Astrocyte of the spinal cord (primary cell): ENCODE measurements at regions not wholly inside any gene's neighbourhood (a gene's known extent, or its start where the extent isn't known, plus 50 kb on each side); places are given as distances from the start of the nearest gene placed in this dataset.

Experiments used
- DNase-seq: peaks from one replicate; pipeline ENCODE4 v3.0.0; 2011; ENCODE audit warnings: low read depth, low spot score
- H3K4me3 ChIP-seq: 2 replicates; pipeline ENCODE4 v1.5.1; 2011; ENCODE audit warnings: low read depth, mild to moderate bottlenecking, low read length, moderate library complexity
- in situ Hi-C: cut with HindIII; loops from 2 replicates; pipeline ENCODE4 v1.10.0; 2017; ENCODE audit warnings: low sequenced_read_pairs
- TF ChIP-seq, protein P1 (sequence below): IDR thresholded peaks from 2 replicates; pipeline ENCODE4 v1.5.1; 2012; ENCODE audit warnings: low read depth, mild to moderate bottlenecking, low read length, inconsistent platforms

DNA sequence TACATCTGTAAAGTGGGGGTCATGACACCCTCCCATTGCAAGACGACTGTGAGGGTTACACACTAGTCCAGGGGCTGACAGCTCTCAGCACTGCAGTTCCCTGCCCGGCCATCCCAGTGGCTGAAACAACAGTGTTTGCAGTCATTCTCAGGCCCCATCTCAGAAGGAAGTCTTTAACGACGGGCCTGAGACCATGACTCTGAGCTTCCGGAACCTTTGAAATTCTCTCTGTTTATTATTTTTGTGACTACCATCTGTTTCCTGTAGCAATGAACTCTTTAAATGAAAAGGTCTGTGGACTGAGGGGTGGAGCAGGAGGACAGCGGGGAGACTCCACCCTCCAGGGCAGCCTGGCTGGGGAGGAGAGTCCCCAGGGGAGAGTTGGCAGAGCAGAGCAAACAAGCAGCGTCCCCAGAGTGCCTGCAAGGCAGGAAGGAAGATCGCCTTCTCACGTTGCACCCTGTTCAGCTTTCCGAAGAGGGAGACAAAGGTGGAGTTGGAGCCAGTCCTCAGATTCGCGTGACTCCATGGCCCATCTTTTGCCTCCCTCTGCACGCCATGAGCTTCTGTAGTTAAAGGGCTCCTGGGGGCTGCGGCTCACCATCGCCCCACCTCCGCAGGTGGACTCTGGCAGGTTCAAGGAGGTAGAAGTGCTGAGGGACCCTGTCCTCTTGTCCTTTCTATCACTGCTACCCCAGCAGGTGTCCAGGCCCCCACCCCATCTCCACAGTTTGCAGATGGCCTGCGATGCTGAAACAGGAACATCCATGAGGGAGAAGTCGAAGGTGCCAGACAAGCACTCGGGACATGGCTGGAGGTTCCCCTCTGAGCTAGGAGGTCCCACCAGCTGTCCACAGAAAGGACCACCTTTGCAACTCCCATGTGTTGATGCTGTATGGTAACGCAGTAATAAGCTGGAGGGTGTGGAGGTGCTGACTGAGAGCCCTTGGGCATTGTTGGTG is 525.8 kb upstream of the PROK2 start:
- peak; percentile 87 for DNase-seq
- in situ Hi-C loops = no loop called here
- no peak overlapping the region for H3K4me3 ChIP-seq
- TF ChIP-seq, protein P1, sequence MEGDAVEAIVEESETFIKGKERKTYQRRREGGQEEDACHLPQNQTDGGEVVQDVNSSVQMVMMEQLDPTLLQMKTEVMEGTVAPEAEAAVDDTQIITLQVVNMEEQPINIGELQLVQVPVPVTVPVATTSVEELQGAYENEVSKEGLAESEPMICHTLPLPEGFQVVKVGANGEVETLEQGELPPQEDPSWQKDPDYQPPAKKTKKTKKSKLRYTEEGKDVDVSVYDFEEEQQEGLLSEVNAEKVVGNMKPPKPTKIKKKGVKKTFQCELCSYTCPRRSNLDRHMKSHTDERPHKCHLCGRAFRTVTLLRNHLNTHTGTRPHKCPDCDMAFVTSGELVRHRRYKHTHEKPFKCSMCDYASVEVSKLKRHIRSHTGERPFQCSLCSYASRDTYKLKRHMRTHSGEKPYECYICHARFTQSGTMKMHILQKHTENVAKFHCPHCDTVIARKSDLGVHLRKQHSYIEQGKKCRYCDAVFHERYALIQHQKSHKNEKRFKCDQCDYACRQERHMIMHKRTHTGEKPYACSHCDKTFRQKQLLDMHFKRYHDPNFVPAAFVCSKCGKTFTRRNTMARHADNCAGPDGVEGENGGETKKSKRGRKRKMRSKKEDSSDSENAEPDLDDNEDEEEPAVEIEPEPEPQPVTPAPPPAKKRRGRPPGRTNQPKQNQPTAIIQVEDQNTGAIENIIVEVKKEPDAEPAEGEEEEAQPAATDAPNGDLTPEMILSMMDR = no peak

DNA sequence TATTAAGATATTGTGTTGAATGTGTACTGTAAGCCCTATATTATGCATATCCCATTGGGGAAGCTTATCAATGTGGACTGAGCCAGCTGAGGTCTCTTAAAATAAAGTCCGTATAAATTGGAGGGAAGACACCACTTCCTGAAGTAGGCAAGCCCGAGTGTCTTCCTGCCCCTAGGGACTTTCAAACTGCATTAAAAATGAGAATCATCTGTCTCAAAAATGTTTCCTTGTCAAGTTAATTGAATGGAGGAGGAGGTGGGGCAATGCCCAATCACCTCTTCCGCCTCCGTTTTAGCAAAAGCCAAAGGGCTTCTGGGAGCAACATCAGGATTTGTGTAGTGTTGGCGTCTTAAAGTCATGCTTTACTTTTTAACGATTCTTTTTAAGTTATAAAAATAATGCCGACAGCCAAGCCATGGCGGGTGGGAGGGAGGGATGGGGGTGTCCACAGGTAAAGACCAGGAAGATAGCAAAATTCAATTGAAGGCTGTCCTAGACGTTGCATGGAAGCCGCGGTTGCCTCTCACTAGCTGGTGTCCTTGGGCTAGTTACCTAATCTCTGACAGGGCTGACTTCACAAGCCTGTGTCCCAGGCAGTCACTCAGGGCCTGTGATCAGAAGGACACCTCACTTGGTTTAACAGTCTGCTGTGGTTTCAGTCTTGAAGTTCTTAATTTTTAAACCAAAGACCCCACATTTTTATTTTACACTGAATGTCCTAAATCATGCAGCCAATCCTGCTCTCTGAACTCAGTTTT is 524.9 kb upstream of the PROK2 start:
- H3K4me3 ChIP-seq = no peak overlapping the region
- TF ChIP-seq, protein P1 = no peak
- DNase-seq = no peak
- in situ Hi-C loops = no loop called here

DNA sequence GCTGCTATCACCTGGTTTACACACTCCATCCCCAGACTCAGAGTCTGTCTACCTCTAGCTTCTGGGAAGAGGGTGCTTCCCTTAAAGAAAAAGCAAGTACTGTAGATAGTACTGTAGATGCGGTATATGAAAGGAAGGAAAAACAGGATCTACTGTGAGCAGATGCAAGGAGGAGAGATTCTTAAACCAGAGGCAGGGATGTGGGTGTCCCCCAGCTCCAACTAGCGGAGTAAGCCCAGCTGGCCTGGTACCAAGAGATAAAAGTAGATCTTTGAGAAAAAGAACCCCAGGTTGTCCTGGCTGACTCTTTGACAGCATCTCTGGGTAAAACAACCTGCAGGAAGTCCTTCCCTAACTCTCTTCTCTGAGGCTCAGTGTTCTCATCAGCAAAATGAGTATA is 523.7 kb upstream of the PROK2 start:
- DNase-seq = no peak
- in situ Hi-C loops = no loop called here
- TF ChIP-seq, protein P1 = no peak
- no peak overlapping the region for H3K4me3 ChIP-seq

DNA sequence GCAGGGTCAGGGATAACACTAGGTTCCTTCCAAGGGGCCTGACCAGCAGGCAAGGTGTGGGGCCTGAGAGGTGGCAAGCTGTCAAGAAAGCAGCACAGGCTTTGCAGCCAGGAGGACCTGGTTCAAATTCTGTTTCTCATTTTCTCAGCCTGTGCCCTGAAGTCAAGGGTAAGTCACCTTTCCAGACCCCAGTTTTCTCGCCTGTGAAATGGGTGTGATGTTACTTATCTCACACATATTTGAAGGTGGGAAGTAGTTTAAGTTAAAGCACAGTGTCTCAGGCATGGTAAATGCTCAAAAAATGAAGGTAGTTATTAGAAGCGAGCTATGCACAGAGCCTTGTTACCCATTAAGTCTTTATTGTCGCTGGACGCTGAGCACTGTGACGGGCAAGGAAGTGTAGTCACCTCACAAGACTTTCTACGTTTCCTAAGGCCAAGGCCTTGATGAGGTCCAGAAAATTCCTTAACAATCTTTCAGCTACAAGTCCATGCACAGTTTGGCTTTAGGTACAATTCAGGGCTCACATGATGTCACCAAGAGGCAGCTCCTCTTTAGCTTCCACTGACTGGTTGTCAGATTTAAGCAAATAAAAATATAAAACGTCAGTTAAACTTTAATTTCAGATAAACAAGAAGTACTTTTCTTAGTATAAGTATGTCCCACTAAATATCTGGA is 522.6 kb upstream of the PROK2 start:
- in situ Hi-C loops = no loop called here
- DNase-seq = peak; percentile 10
- TF ChIP-seq, protein P1 = no peak
- no peak overlapping the region for H3K4me3 ChIP-seq

DNA sequence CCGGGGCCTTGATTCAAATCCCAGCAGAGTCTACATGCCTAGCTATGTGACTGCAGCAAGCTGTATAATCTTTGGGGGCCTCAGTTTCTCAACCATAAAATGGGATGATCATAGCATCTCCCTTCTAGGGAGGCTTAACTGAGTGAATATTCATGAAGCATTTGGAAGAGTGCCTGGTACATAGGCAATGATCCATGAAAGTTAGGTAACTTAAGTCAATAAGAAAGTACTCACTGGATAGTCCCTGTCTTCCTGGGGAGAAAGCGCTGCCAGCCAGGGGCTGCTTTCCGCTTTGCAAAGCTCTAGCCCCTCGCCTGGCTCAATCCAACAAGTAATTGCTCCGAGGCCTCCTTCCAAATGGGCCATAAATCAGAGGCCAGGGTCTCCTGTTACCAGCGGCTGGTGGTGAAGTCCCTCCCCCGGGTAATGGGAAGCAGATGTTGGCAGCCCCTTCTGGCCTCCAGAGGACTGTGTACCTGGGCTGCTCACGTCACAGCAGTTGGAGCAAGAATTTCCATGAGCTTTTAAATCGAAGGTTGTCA is 521.9 kb upstream of the PROK2 start:
- peak; percentile 81 for DNase-seq
- in situ Hi-C loops = no loop called here
- TF ChIP-seq, protein P1 = no peak
- H3K4me3 ChIP-seq = no peak overlapping the region

DNA sequence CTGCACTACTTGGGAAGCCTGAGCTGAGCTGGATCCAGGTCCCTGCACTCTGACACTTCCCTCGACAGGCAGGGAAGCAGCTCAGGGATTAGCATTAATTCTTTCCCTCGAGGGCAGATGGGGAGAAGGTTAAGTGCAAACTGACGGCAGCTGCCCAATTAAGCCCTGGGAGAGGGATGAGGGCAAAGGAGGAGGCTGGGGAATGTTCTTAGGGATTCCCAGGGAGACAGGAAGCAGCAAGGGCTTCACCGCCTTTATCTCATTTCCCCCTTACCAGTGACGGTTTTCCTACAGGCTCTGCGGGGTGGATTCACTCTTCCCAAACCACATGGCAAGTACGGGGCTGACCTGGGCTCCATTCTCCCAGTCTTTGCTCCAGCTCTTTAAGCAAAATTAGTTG is 519.0 kb upstream of the PROK2 start:
- TF ChIP-seq, protein P1 = no peak
- DNase-seq = peak; percentile 22
- in situ Hi-C loops = no loop called here
- no peak overlapping the region for H3K4me3 ChIP-seq
